ENCODE measurements at regions not wholly inside any gene's neighbourhood (a gene's known extent, or its start where the extent isn't known, plus 50 kb on each side); places are given as distances from the start of the nearest gene placed in this dataset.

GRCh38 chr6:156413154-156413553 lies 364.0 kb upstream of the ARID1B start:
- no peak for TF ChIP-seq CTCF (IDR thresholded peaks at IDR 0.05; ENCODE audit: borderline replicate concordance, insufficient read depth, low read depth, low read length)
- H3K4me3 ChIP-seq (ENCODE audit: low read depth, low read length) = no peak overlapping the region

- H3K4me3 ChIP-seq (ENCODE audit: low read depth, low read length) = no peak overlapping the region
- TF ChIP-seq CTCF (IDR thresholded peaks at IDR 0.05; ENCODE audit: borderline replicate concordance, insufficient read depth, low read depth, low read length) = no peak
Observed at GRCh38 chr6:156410649-156411048, 366.5 kb upstream of the ARID1B start.

GRCh38 chr6:156408655-156409054 lies 368.5 kb upstream of the ARID1B start:
- no peak overlapping the region for H3K4me3 ChIP-seq (ENCODE audit: low read depth, low read length)
- no peak for TF ChIP-seq CTCF (IDR thresholded peaks at IDR 0.05; ENCODE audit: borderline replicate concordance, insufficient read depth, low read depth, low read length)

- TF ChIP-seq CTCF (IDR thresholded peaks at IDR 0.05; ENCODE audit: borderline replicate concordance, insufficient read depth, low read depth, low read length) = no peak
- no peak overlapping the region for H3K4me3 ChIP-seq (ENCODE audit: low read depth, low read length)
Observed at GRCh38 chr6:156407334-156407733, 369.8 kb upstream of the ARID1B start.

GRCh38 chr6:156406688-156407087 lies 370.5 kb upstream of the ARID1B start:
- no peak for TF ChIP-seq CTCF (IDR thresholded peaks at IDR 0.05; ENCODE audit: borderline replicate concordance, insufficient read depth, low read depth, low read length)
- H3K4me3 ChIP-seq (ENCODE audit: low read depth, low read length) = no peak overlapping the region

GRCh38 chr6:156406099-156406498 lies 371.1 kb upstream of the ARID1B start:
- H3K4me3 ChIP-seq (ENCODE audit: low read depth, low read length) = no peak overlapping the region
- no peak for TF ChIP-seq CTCF (IDR thresholded peaks at IDR 0.05; ENCODE audit: borderline replicate concordance, insufficient read depth, low read depth, low read length)

GRCh38 chr6:156402628-156403027 lies 374.6 kb upstream of the ARID1B start:
- no peak for TF ChIP-seq CTCF (IDR thresholded peaks at IDR 0.05; ENCODE audit: borderline replicate concordance, insufficient read depth, low read depth, low read length)
- no peak overlapping the region for H3K4me3 ChIP-seq (ENCODE audit: low read depth, low read length)
